ENCODE measurements at regions not wholly inside any gene's neighbourhood (a gene's known extent, or its start where the extent isn't known, plus 50 kb on each side); places are given as distances from the start of the nearest gene placed in this dataset.

DNA sequence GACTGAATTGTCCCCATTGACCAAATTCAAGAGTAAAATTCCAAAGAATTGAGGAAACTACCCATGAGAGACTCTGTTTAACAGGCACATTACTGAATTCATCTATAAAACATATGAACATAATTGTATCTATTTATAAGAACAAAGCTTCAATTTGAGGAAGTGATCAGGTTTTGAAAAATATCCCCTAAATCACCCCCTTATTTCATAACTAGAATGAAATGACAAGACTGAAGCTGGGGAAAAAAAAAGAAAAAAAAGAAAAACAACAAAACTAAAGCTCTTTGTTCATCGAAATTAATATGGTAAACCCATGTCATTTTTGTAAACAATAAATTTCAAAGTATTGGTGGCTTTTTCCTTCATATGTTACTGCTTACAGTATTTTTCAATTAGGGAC is 184.9 kb upstream of the SEMA3A start:
- Histone ChIP-seq H3K79me2 (ENCODE audit: low read length) (no peaks in the 10 kb centered on the region), H4K20me1 (ENCODE audit: low read length) (no peaks in the 10 kb centered on the region), H3K9me2 (replicated peaks; ENCODE audit: low read length) (no peaks in the 10 kb centered on the region), H3K27ac (ENCODE audit: low read length) (no peak overlapping the region), H3K4me3 (ENCODE audit: low read length) (no peak overlapping the region), H3K36me3 (ENCODE audit: low read depth, low read length) (no peaks in the 10 kb centered on the region), H2AFZ (ENCODE audit: low read length) (no peak overlapping the region), H3K9ac (ENCODE audit: low read length) (no peak overlapping the region), H3F3A (ENCODE audit: low read length, unreplicated experiment) (no peaks in the 10 kb centered on the region), H3K27me3 (ENCODE audit: low read length) (no peaks in the 10 kb centered on the region), H3K4me1 (ENCODE audit: insufficient read depth, low read length) (no peaks in the 10 kb centered on the region), H3K9me3 (ENCODE audit: low read length) (no peaks in the 10 kb centered on the region), H3K4me2 (ENCODE audit: low read length) (no peak overlapping the region)
- intact Hi-C loops (cut with micrococcal nuclease): loop anchor here (10.0 kb wide), 2 partner anchors 405 to 645 kb away; no protein-coding TSS in a partner anchor
- ChIA-PET CTCF (no interaction called here), POLR2A (ENCODE audit: unreplicated experiment) (no interaction called here)
- no TSS peak for BruUV-seq (replicated peaks)
- DNase-seq: no peak
- ATAC-seq: no peak
- TF ChIP-seq, protein P1, sequence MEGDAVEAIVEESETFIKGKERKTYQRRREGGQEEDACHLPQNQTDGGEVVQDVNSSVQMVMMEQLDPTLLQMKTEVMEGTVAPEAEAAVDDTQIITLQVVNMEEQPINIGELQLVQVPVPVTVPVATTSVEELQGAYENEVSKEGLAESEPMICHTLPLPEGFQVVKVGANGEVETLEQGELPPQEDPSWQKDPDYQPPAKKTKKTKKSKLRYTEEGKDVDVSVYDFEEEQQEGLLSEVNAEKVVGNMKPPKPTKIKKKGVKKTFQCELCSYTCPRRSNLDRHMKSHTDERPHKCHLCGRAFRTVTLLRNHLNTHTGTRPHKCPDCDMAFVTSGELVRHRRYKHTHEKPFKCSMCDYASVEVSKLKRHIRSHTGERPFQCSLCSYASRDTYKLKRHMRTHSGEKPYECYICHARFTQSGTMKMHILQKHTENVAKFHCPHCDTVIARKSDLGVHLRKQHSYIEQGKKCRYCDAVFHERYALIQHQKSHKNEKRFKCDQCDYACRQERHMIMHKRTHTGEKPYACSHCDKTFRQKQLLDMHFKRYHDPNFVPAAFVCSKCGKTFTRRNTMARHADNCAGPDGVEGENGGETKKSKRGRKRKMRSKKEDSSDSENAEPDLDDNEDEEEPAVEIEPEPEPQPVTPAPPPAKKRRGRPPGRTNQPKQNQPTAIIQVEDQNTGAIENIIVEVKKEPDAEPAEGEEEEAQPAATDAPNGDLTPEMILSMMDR (conservative IDR thresholded peaks at IDR 0.05; ENCODE audit: low read depth, low read length): no peak
- no peak for TF ChIP-seq EZH2 (IDR thresholded peaks at IDR 0.05; ENCODE audit: low read length, unreplicated experiment)
- no peak for TF ChIP-seq EZH2phosphoT487 (IDR thresholded peaks at IDR 0.05; ENCODE audit: borderline replicate concordance, low read length)

DNA sequence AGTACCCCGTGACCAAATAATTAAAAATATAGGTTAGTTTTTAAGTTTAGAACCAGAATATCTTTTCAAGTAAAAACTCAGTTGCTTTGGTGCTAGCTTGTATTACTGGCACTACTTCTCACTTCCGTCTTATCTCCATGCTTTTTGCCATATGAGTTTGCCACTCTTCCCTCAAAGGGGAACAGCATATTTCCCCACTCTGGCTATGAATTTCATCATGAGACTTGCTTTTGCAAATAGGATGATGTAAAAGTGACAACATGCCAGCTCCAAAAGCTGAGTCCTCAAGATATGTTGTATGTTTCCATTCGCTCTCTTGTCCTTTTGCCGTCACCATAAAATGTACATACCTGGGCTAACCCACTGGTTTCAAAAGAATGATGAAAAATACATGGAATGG is 178.1 kb upstream of the SEMA3A start:
- peak overlapping the region; percentile 80 for H3K27ac ChIP-seq (ENCODE audit: low read length)
- H3K4me3 ChIP-seq (ENCODE audit: low read length): no peak overlapping the region
- peak overlapping the region; percentile 16; the same call in 1 of the 2 replicates for H3K9ac ChIP-seq (ENCODE audit: low read length)
- peaks cover 34% of the 10 kb centered on the region for H3K4me1 ChIP-seq (ENCODE audit: insufficient read depth, low read length)
- H3K36me3 ChIP-seq (ENCODE audit: low read depth, low read length): no peaks in the 10 kb centered on the region
- H4K20me1 ChIP-seq (ENCODE audit: low read length): no peaks in the 10 kb centered on the region
- no peaks in the 10 kb centered on the region for H3K79me2 ChIP-seq (ENCODE audit: low read length)
- POLR2A ChIA-PET (ENCODE audit: unreplicated experiment): no interaction called here
- BruUV-seq (replicated peaks): no TSS peak
- H3K4me2 ChIP-seq (ENCODE audit: low read length): peak overlapping the region; percentile 29
- no peak overlapping the region for H2AFZ ChIP-seq (ENCODE audit: low read length)
- intact Hi-C loops (cut with micrococcal nuclease): loop anchor here (2.0 to 10.0 kb wide), 4 partner anchors 136 to 652 kb away; partner anchors contain the start of gene SEMA3A
- ATAC-seq (no peak), DNase-seq (no peak)
- TF ChIP-seq, protein P1 (conservative IDR thresholded peaks at IDR 0.05; ENCODE audit: low read depth, low read length): no peak
- TF ChIP-seq EZH2 (IDR thresholded peaks at IDR 0.05; ENCODE audit: low read length, unreplicated experiment) (no peak), EZH2phosphoT487 (IDR thresholded peaks at IDR 0.05; ENCODE audit: borderline replicate concordance, low read length) (no peak)
- CTCF ChIA-PET: no interaction called here
- H3K27me3 ChIP-seq (ENCODE audit: low read length): no peaks in the 10 kb centered on the region
- H3F3A ChIP-seq (ENCODE audit: low read length, unreplicated experiment): no peaks in the 10 kb centered on the region
- H3K9me2 ChIP-seq (replicated peaks; ENCODE audit: low read length): no peaks in the 10 kb centered on the region
- no peaks in the 10 kb centered on the region for H3K9me3 ChIP-seq (ENCODE audit: low read length)

DNA sequence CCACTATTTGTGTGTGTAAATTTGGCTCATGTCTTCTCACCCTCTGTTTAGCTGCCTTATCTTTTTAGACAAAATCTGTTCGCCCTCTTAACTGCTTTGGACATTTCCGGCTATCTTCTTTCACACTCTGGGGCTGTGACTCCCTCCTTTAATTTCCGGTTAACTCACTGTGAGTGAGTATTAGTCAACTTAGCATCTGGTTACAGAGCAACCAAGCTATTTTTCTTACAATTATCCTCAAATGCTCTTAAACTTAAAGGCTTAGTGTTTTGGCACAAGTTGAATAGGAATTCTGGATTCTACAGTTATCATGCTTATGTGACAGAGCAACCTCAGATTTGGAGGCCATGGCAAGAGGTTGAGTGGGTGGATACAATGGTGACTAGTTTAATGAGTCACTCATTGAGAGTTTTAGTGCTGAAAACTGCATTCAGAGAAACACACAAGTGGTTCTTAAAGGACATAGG is 177.6 kb upstream of the SEMA3A start:
- intact Hi-C loops (cut with micrococcal nuclease): loop anchor here (2.0 to 10.0 kb wide), 4 partner anchors 135 to 653 kb away; partner anchors contain the start of gene SEMA3A

More for the DNA sequence above, 177.6 kb upstream of the SEMA3A start:
- H3K27me3 ChIP-seq (ENCODE audit: low read length): no peaks in the 10 kb centered on the region
- ChIA-PET CTCF (no interaction called here), POLR2A (ENCODE audit: unreplicated experiment) (no interaction called here)
- H3K9ac ChIP-seq (ENCODE audit: low read length): peak overlapping the region; percentile 51
- H4K20me1 ChIP-seq (ENCODE audit: low read length): no peaks in the 10 kb centered on the region
- no TSS peak for BruUV-seq (replicated peaks)
- H2AFZ ChIP-seq (ENCODE audit: low read length): peak overlapping the region; percentile 36; the same call in 1 of the 2 replicates
- no peaks in the 10 kb centered on the region for H3K79me2 ChIP-seq (ENCODE audit: low read length)
- no peaks in the 10 kb centered on the region for H3K36me3 ChIP-seq (ENCODE audit: low read depth, low read length)
- no peak overlapping the region for H3K4me3 ChIP-seq (ENCODE audit: low read length)
- H3K9me3 ChIP-seq (ENCODE audit: low read length): no peaks in the 10 kb centered on the region
- ATAC-seq: peak; percentile 88
- no peaks in the 10 kb centered on the region for H3F3A ChIP-seq (ENCODE audit: low read length, unreplicated experiment)
- no peaks in the 10 kb centered on the region for H3K9me2 ChIP-seq (replicated peaks; ENCODE audit: low read length)
- TF ChIP-seq EZH2 (IDR thresholded peaks at IDR 0.05; ENCODE audit: low read length, unreplicated experiment) (no peak), EZH2phosphoT487 (IDR thresholded peaks at IDR 0.05; ENCODE audit: borderline replicate concordance, low read length) (no peak)
- TF ChIP-seq, protein P1 (conservative IDR thresholded peaks at IDR 0.05; ENCODE audit: low read depth, low read length): no peak
- peak overlapping the region; percentile 53 for H3K4me2 ChIP-seq (ENCODE audit: low read length)
- H3K27ac ChIP-seq (ENCODE audit: low read length): peak overlapping the region; percentile 80
- peak; percentile 88 for DNase-seq
- peaks cover 34% of the 10 kb centered on the region for H3K4me1 ChIP-seq (ENCODE audit: insufficient read depth, low read length)

Data from PC-3 (cell line).